A549 (cell line): ENCODE measurements at regions not wholly inside any gene's neighbourhood (a gene's known extent, or its start where the extent isn't known, plus 50 kb on each side); places are given as distances from the start of the nearest gene placed in this dataset.
A peak's percentile ranks its signal among the peaks of the same experiment; 100 is the strongest.

Source experiments
- ATAC-seq, 2 experiments: fragments of 200-7000 bp in 1 of 2; fragments of >200 bp in 1 of 2; cut with Nextera tagmentation in 1 of 2; cut with Tn5 transposase in 1 of 2; 3 replicates each; pipeline versions ENCODE4 v1.8.0 to v1.9.1; 2018 to 2020; ENCODE audit warnings: mild to moderate bottlenecking in 1 of 2, moderate library complexity in 1 of 2
- CTCF ChIA-PET: fragments of 300-600 bp; sonication (Branson Sonifier 250); formaldehyde crosslinking; extraction: SDS; loops from one replicate; lab custom pipeline; 2021; ENCODE audit warnings: antibody characterized with exemption, inconsistent platforms; lab: Yijun Ruan, JAX
- POLR2A ChIA-PET: fragments of 350-600 bp; formaldehyde crosslinking; extraction: SDS; loops from one replicate; lab custom pipeline; 2021; ENCODE audit warnings: antibody characterized with exemption, inconsistent platforms; lab: Yijun Ruan, JAX
- DNase-seq, 2 experiments: peaks; one replicate each; pipeline versions ENCODE4 v3.0.0 to v3.0.0-alpha.2; 2011 to 2016; ENCODE audit warnings: low read depth in 1 of 2, low spot score in 1 of 2
- FAIRE-seq: peaks from 2 replicates; lab custom pipeline; 2011; peaks lifted over from hg19 to GRCh38; lab: Jason Lieb, UNC
- H3K27ac ChIP-seq, 2 experiments: fragments of >200 bp; sonication (Bioruptor Twin); formaldehyde crosslinking; 3 replicates each; pipeline ENCODE4 v1.5.1; 2016 to 2017
- H3K4me1 ChIP-seq: fragments of >200 bp; sonication (Bioruptor Twin); formaldehyde crosslinking; 3 replicates; pipeline ENCODE4 v1.6.1; 2016
- H3K4me2 ChIP-seq: fragments of >200 bp; sonication (Bioruptor Twin); formaldehyde crosslinking; 3 replicates; pipeline ENCODE4 v1.6.1; 2016
- H3K4me3 ChIP-seq: fragments of >200 bp; sonication (Bioruptor Twin); formaldehyde crosslinking; 3 replicates; pipeline ENCODE4 v1.5.1; 2016
- H3K9me3 ChIP-seq: fragments of >200 bp; sonication (Bioruptor Twin); formaldehyde crosslinking; 3 replicates; pipeline ENCODE4 v1.6.1; 2016
- CBX2 ChIP-seq: fragments of 200-600 bp; sonication (generic); IDR thresholded peaks from 2 replicates; pipeline ENCODE4 v1.6.1; 2016; ENCODE audit warnings: low read depth, mild to moderate bottlenecking, borderline replicate concordance
- CHD4 ChIP-seq: fragments of 200-600 bp; sonication (generic); IDR thresholded peaks from 2 replicates; pipeline ENCODE4 v1.6.1; 2016; ENCODE audit warnings: antibody characterized with exemption, mild to moderate bottlenecking, borderline replicate concordance
- EP300 ChIP-seq, 2 experiments: fragments of >200 bp; sonication (Bioruptor Twin); formaldehyde crosslinking; IDR thresholded peaks; 2 replicates in 1 of 2; 3 replicates in 1 of 2; pipeline ENCODE4 v1.6.1; 2016 to 2017
- ESRRA ChIP-seq: fragments of 150-350 bp; IDR thresholded peaks from 2 replicates; pipeline ENCODE4 v1.6.1; 2014; ENCODE audit warnings: mild to moderate bottlenecking, low read length, borderline replicate concordance
- GATA3 ChIP-seq: IDR thresholded peaks from 2 replicates; pipeline ENCODE4 v1.6.1; 2012; ENCODE audit warnings: borderline replicate concordance
- HEYL ChIP-seq: fragments of 250-450 bp; sonication (Bioruptor Pico); IDR thresholded peaks from 2 replicates; pipeline ENCODE4 v1.8.0; 2021; ENCODE audit warnings: mild to moderate bottlenecking, moderate library complexity
- HOXB13 ChIP-seq: fragments of 250-450 bp; sonication (Bioruptor Pico); IDR thresholded peaks from 2 replicates; pipeline ENCODE4 v1.5.0; 2020; ENCODE audit warnings: low read depth, mild to moderate bottlenecking, moderate library complexity
- HOXB5 ChIP-seq: fragments of 250-450 bp; sonication (Bioruptor Pico); IDR thresholded peaks from 2 replicates; pipeline ENCODE4 v1.5.0; 2020; ENCODE audit warnings: mild to moderate bottlenecking, moderate library complexity
- JUNB ChIP-seq: fragments of >200 bp; sonication (Bioruptor Twin); formaldehyde crosslinking; IDR thresholded peaks from 2 replicates; pipeline ENCODE4 v1.6.1; 2016
- KDM5A ChIP-seq: fragments of 200-600 bp; sonication (generic); IDR thresholded peaks from 2 replicates; pipeline ENCODE4 v1.6.1; 2016; ENCODE audit warnings: antibody characterized with exemption, mild to moderate bottlenecking
- MAZ ChIP-seq: fragments of 150-350 bp; IDR thresholded peaks from 2 replicates; pipeline ENCODE4 v1.6.1; 2014; ENCODE audit warnings: antibody characterized with exemption, low read depth, low read length, borderline replicate concordance
- NPAS2 ChIP-seq: fragments of 250-450 bp; sonication (Bioruptor Pico); IDR thresholded peaks from 2 replicates; pipeline ENCODE4 v1.8.0; 2022; ENCODE audit warnings: mild to moderate bottlenecking, moderate library complexity, borderline replicate concordance
- POLR2A ChIP-seq: IDR thresholded peaks from 2 replicates; pipeline ENCODE4 v1.6.1; 2012; ENCODE audit warnings: mild to moderate bottlenecking, low read length
- RAD21 ChIP-seq, 2 experiments: fragments of >200 bp in 1 of 2; sonication (Bioruptor Twin) in 1 of 2; formaldehyde crosslinking in 1 of 2; IDR thresholded peaks in 1 of 2; conservative IDR thresholded peaks in 1 of 2; 2 replicates in 1 of 2; 3 replicates in 1 of 2; pipeline ENCODE4 v1.6.1; 2012 to 2018; ENCODE audit warnings: inconsistent platforms in 1 of 2
- RCOR1 ChIP-seq: fragments of 150-350 bp; IDR thresholded peaks from 2 replicates; pipeline ENCODE4 v1.6.1; 2014; ENCODE audit warnings: antibody characterized with exemption, low read length, low read depth
- RFX5 ChIP-seq: fragments of 450-650 bp; IDR thresholded peaks from 2 replicates; pipeline ENCODE4 v1.7.1; 2014; ENCODE audit warnings: antibody characterized with exemption, mild to moderate bottlenecking, moderate library complexity
- RNF2 ChIP-seq: fragments of 200-600 bp; sonication (generic); IDR thresholded peaks from 2 replicates; pipeline ENCODE4 v1.6.1; 2016; ENCODE audit warnings: low read depth, mild to moderate bottlenecking, antibody characterized with exemption, moderate library complexity, borderline replicate concordance
- SREBF2 ChIP-seq: fragments of 450-650 bp; IDR thresholded peaks from 2 replicates; pipeline ENCODE4 v1.6.1; 2014; ENCODE audit warnings: mild to moderate bottlenecking, moderate library complexity
- TFCP2L1 ChIP-seq: fragments of 250-450 bp; sonication (Bioruptor Pico); IDR thresholded peaks from 2 replicates; pipeline ENCODE4 v1.5.0; 2021; ENCODE audit warnings: mild to moderate bottlenecking
- TP53 ChIP-seq: fragments of 250-450 bp; sonication (Bioruptor Pico); IDR thresholded peaks from 2 replicates; pipeline ENCODE4 v1.5.0; 2021; ENCODE audit warnings: mild to moderate bottlenecking, moderate library complexity
- ZC3H11A ChIP-seq: fragments of 450-650 bp; IDR thresholded peaks from 2 replicates; pipeline ENCODE4 v1.6.1; 2014; ENCODE audit warnings: antibody characterized with exemption, mild to moderate bottlenecking
- ZFP36 ChIP-seq: fragments of 450-650 bp; IDR thresholded peaks from 2 replicates; pipeline ENCODE4 v1.6.1; 2014; ENCODE audit warnings: borderline replicate concordance; ENCODE audit not compliant: partially characterized antibody
- WGBS: methylation state at CpG from one replicate; pipeline ENCODE4 v1.1.6; 2017; ENCODE audit errors: missing lambda C conversion rate; 5-methylcytosine and 5-hydroxymethylcytosine counted together
- TF ChIP-seq, protein P1 (sequence below): fragments of 250-450 bp; sonication (Bioruptor Pico); IDR thresholded peaks from 2 replicates; pipeline ENCODE4 v1.5.0; 2020; ENCODE audit warnings: low read depth, mild to moderate bottlenecking, moderate library complexity
- TF ChIP-seq, protein P2 (sequence below): IDR thresholded peaks from 2 replicates; pipeline ENCODE4 v1.6.1; 2012
- TF ChIP-seq, protein P3 (sequence below): IDR thresholded peaks from 2 replicates; pipeline ENCODE4 v1.6.1; 2012
- TF ChIP-seq, protein P4 (sequence below): fragments of 150-350 bp; IDR thresholded peaks from 2 replicates; pipeline ENCODE4 v1.6.1; 2014; ENCODE audit warnings: low read depth, mild to moderate bottlenecking, low read length
- TF ChIP-seq, protein P5 (sequence below): fragments of >200 bp; sonication (Bioruptor Twin); formaldehyde crosslinking; IDR thresholded peaks from 2 replicates; pipeline ENCODE4 v1.6.1; 2016

DNA sequence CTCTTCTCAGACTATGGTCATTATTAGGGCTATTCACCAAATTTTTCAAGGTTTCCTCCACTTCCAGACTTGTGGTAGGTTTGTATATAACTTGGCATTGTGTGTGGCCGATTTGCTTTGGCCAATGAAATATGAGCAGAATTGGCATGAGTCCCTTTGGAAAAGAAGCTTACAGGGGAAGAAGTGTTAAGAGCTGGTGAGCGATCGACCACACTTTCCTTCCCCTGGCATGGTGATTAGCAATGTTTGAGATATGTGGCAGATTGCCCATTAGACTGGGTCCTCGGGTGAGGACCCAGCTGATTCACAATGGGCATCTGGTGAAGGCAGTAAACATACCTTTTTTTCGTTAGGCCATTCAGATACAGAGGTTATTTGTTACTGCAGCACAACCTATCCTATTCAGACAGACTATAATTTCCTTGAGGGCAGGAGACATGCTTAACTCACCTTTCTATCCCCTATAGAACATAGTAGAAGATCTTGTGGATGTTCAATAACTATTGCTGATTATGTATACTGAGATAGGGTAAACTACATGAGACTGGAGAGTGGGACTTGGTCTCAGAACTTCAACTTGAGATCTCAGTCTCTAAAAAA is 62.8 kb upstream of the KLF9 start:
- Histone ChIP-seq H3K9me3 (no peaks in the 10 kb centered on the region), H3K4me2 (no peak overlapping the region), H3K4me3 (no peak overlapping the region), H3K27ac (no peak overlapping the region; a peak in 1 of 6 replicates), H3K4me1 (peaks cover 9% of the 10 kb centered on the region; the same call in 1 of the 3 replicates)
- ChIA-PET POLR2A (no interaction called here), CTCF (no interaction called here)
- FAIRE-seq (no peak), DNase-seq (no peak), ATAC-seq (no peak)
- WGBS = 57% methylated on average over 5 of the region's 5 CpGs
- TF ChIP-seq HEYL (CRISPR knock-in tag) = no peak

DNA sequence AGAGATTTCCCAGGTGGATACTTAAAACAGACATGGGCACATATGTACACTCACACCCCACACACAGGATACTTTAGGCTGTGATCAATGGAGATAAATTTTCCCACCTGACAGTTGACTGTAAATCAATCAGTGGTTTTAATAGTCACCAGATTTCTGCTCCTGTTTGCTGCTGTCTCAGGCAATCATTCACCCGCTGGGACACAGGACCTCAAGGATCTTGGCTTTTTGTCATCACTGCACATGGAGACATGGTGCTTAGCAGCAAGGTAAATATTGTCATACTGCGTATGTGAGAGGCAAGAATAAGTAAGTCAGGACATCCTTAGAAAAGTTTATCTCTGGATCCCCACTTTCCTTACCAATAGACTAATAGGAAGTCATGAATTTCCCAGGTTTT is 60.8 kb upstream of the KLF9 start:
- Histone ChIP-seq H3K9me3 (no peaks in the 10 kb centered on the region), H3K4me3 (no peak overlapping the region), H3K4me2 (no peak overlapping the region), H3K27ac (peak overlapping the region in 1 of 2 experiments; percentile 28; a peak in 1 of 6 replicates), H3K4me1 (peaks cover 20% of the 10 kb centered on the region)
- ATAC-seq = no peak
- no peak for DNase-seq
- TF ChIP-seq, protein P1, sequence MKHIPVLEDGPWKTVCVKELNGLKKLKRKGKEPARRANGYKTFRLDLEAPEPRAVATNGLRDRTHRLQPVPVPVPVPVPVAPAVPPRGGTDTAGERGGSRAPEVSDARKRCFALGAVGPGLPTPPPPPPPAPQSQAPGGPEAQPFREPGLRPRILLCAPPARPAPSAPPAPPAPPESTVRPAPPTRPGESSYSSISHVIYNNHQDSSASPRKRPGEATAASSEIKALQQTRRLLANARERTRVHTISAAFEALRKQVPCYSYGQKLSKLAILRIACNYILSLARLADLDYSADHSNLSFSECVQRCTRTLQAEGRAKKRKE = no peak
- TF ChIP-seq POLR2A = no peak
- no peak for TF ChIP-seq HOXB5
- no peak for TF ChIP-seq RFX5
- no peak for TF ChIP-seq SREBF2
- no peak for TF ChIP-seq MAZ
- no peak for TF ChIP-seq ZC3H11A
- TF ChIP-seq, protein P2, sequence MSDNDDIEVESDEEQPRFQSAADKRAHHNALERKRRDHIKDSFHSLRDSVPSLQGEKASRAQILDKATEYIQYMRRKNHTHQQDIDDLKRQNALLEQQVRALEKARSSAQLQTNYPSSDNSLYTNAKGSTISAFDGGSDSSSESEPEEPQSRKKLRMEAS = no peak
- TF ChIP-seq EP300 (IDR thresholded peaks at IDR 0.05) = no peak
- TF ChIP-seq JUNB = no peak
- no peak for TF ChIP-seq HEYL (CRISPR knock-in tag)
- TF ChIP-seq, protein P3, sequence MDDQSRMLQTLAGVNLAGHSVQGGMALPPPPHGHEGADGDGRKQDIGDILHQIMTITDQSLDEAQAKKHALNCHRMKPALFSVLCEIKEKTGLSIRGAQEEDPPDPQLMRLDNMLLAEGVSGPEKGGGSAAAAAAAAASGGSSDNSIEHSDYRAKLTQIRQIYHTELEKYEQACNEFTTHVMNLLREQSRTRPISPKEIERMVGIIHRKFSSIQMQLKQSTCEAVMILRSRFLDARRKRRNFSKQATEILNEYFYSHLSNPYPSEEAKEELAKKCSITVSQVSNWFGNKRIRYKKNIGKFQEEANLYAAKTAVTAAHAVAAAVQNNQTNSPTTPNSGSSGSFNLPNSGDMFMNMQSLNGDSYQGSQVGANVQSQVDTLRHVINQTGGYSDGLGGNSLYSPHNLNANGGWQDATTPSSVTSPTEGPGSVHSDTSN = no peak
- no peak for TF ChIP-seq RCOR1
- CTCF ChIA-PET = interaction anchor here (0.6 to 1.1 kb wide), 3 partner anchors 13 to 60 kb away, joined by 3 read pairs; no protein-coding TSS in a partner anchor
- 49% methylated on average over 2 of the region's 2 CpGs for WGBS
- FAIRE-seq = no peak
- POLR2A ChIA-PET = interaction anchor here (1.0 kb wide), 1 partner anchor 55 kb away, joined by 6 read pairs; no protein-coding TSS in a partner anchor

DNA sequence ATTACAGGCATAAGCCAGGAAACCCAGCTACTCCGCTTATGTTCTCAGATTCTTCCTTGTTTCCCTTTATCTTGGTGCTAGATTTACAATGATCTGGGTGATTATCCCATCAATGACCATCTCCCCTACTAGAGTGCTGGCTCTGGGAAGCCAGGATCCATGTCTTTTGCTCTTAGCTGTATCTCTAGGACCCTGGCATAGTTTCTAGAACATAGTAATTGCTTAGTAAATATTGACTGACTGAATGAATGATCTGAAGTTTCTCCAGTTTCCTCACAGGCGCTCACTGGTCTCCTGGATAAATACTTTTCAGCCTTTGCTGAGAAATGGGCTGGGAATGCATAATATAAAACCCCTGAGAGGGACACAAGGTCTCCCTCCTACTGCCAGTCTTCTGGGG is 60.0 kb upstream of the KLF9 start:
- H3K27ac ChIP-seq = peak overlapping the region in 1 of 2 experiments; percentile 11; a peak in 1 of 6 replicates
- no peak overlapping the region for H3K4me2 ChIP-seq
- H3K4me1 ChIP-seq = peaks cover 18% of the 10 kb centered on the region
- ChIA-PET CTCF (interaction anchor here (0.6 to 2.6 kb wide), 5 partner anchors 10 to 60 kb away, joined by 3 to 16 read pairs (median 3); partner anchors contain the start of gene KLF9), POLR2A (interaction anchor here (1.0 kb wide), 1 partner anchor 54 kb away, joined by 6 read pairs; no protein-coding TSS in a partner anchor)
- no peak for ATAC-seq
- no peaks in the 10 kb centered on the region for H3K9me3 ChIP-seq
- TF ChIP-seq POLR2A (no peak), RNF2 (no peak), TFCP2L1 (no peak), TP53 (CRISPR knock-in tag) (no peak), RCOR1 (no peak), CBX2 (no peak), KDM5A (no peak), GATA3 (no peak), ZC3H11A (no peak), ESRRA (no peak), HOXB13 (CRISPR knock-in tag) (no peak), ZFP36 (no peak), RAD21 (conservative IDR thresholded peaks at IDR 0.05 in 1 of 2, IDR thresholded peaks at IDR 0.05 in 1 of 2) (no peak), NPAS2 (CRISPR knock-in tag) (no peak), CHD4 (no peak)
- TF ChIP-seq, protein P4, sequence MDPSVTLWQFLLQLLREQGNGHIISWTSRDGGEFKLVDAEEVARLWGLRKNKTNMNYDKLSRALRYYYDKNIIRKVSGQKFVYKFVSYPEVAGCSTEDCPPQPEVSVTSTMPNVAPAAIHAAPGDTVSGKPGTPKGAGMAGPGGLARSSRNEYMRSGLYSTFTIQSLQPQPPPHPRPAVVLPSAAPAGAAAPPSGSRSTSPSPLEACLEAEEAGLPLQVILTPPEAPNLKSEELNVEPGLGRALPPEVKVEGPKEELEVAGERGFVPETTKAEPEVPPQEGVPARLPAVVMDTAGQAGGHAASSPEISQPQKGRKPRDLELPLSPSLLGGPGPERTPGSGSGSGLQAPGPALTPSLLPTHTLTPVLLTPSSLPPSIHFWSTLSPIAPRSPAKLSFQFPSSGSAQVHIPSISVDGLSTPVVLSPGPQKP = no peak
- TF ChIP-seq, protein P5, sequence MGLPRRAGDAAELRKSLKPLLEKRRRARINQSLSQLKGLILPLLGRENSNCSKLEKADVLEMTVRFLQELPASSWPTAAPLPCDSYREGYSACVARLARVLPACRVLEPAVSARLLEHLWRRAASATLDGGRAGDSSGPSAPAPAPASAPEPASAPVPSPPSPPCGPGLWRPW = no peak
- 56% methylated on average over 2 of the region's 2 CpGs for WGBS
- no peak overlapping the region for H3K4me3 ChIP-seq
- no peak for DNase-seq
- no peak for FAIRE-seq
